ENCODE measurements at regions not wholly inside any gene's neighbourhood (a gene's known extent, or its start where the extent isn't known, plus 50 kb on each side); places are given as distances from the start of the nearest gene placed in this dataset.

GRCh38 chr7:38034062-38034908, 113.8 kb downstream of the EPDR1 start:
- no peaks in the 10 kb centered on the region for H3K36me3 ChIP-seq (ENCODE audit: control insufficient read depth in 3 of 3, insufficient read depth in 3 of 3, low read length in 3 of 3)
- H3K27me3 ChIP-seq (ENCODE audit: control insufficient read depth in 3 of 3, insufficient read depth in 3 of 3, low read length in 3 of 3): no peaks in the 10 kb centered on the region
- no peaks in the 10 kb centered on the region for H3K4me1 ChIP-seq (ENCODE audit: control insufficient read depth in 3 of 3, insufficient read depth in 3 of 3, low read length in 3 of 3)
- H3K9me3 ChIP-seq (ENCODE audit: control insufficient read depth in 3 of 3, low read length in 3 of 3): no peaks in the 10 kb centered on the region
- H3K9ac ChIP-seq (ENCODE audit: low read depth in 1 of 3, low read length in 3 of 3): no peak overlapping the region
- no peak overlapping the region for H3K27ac ChIP-seq (ENCODE audit: low read depth, low read length)
- no peak overlapping the region for H3K4me3 ChIP-seq (ENCODE audit: low read length in 3 of 3)

DNA sequence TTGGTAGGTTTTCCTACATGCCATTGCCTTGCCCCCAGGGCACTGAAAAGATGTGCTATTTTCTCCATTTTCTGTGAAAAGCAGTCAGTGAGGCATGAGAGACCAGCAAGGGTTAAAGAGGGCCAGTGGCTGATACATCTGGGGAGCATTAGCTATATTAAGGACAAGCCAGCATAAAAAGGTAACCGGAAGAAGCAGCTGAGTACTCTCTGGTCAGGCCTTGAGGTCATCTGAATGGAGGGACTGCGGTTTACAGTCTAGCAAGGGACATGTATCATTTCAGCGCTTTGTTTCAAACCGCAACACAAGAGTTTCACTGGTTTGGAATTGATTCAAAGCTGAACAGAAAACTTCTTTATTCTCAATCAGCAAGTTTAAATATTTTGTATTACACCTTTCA, 120.4 kb downstream of the EPDR1 start:
- Histone ChIP-seq H3K36me3 (ENCODE audit: control insufficient read depth in 3 of 3, insufficient read depth in 3 of 3, low read length in 3 of 3) (no peaks in the 10 kb centered on the region), H3K4me3 (ENCODE audit: low read length in 3 of 3) (no peak overlapping the region), H3K9ac (ENCODE audit: low read depth in 1 of 3, low read length in 3 of 3) (no peak overlapping the region), H3K4me1 (ENCODE audit: control insufficient read depth in 3 of 3, insufficient read depth in 3 of 3, low read length in 3 of 3) (no peaks in the 10 kb centered on the region), H3K27me3 (ENCODE audit: control insufficient read depth in 3 of 3, insufficient read depth in 3 of 3, low read length in 3 of 3) (no peaks in the 10 kb centered on the region), H3K9me3 (ENCODE audit: control insufficient read depth in 3 of 3, low read length in 3 of 3) (no peaks in the 10 kb centered on the region), H3K27ac (ENCODE audit: low read depth, low read length) (no peak overlapping the region)

DNA sequence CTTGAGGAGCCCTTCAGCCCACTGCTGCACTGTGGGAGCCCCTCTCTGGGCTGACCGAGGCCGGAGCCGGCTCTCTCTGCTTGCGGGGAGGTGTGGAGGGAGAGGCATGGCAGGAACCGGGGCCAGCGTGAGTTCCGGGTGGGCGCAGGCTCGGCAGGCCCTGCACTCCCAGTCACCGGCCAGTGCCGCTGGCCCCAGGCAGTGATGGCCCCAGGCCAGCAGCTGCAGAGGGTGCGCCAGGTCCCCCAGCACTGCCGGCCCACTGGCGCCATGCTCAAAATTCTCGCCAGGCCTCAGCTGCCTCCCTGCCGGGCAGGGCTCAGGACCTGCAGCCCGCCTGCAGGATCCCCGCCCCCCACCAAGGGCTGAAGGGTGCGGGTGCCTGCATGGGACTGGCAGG, 128.4 kb upstream of the STARD3NL start:
- no peak overlapping the region for H3K9ac ChIP-seq (ENCODE audit: low read depth in 1 of 3, low read length in 3 of 3)
- H3K27me3 ChIP-seq (ENCODE audit: control insufficient read depth in 3 of 3, insufficient read depth in 3 of 3, low read length in 3 of 3): no peaks in the 10 kb centered on the region
- no peak overlapping the region for H3K4me3 ChIP-seq (ENCODE audit: low read length in 3 of 3)
- no peaks in the 10 kb centered on the region for H3K4me1 ChIP-seq (ENCODE audit: control insufficient read depth in 3 of 3, insufficient read depth in 3 of 3, low read length in 3 of 3)
- H3K9me3 ChIP-seq (ENCODE audit: control insufficient read depth in 3 of 3, low read length in 3 of 3): peaks cover 0 to 3% (median 0%) of the 10 kb centered on the region in 3 donors
- no peak overlapping the region for H3K27ac ChIP-seq (ENCODE audit: low read depth, low read length)
- H3K36me3 ChIP-seq (ENCODE audit: control insufficient read depth in 3 of 3, insufficient read depth in 3 of 3, low read length in 3 of 3): no peaks in the 10 kb centered on the region

DNA sequence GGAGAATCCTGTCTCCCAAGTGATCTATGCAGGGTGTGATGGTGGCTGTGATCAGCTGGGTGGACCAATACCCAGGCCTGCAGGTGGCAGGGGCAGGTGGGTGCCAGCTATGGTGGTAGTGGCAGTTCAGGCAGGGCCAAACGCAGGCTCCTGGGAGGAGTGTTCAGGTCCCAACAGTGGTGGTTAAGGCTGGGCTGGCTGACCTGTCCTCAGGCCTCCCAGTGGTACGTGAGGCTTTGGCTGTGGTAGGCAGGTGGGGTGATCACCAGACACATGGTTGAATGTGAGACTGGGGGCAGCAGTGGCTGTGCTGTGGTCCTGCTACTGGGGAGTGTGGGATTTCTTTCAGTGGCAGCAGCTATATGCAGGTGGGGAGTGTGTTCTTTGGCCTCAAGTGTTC, 126.7 kb upstream of the STARD3NL start:
- Histone ChIP-seq H3K9ac (ENCODE audit: low read depth in 1 of 3, low read length in 3 of 3) (no peak overlapping the region), H3K27ac (ENCODE audit: low read depth, low read length) (no peak overlapping the region), H3K36me3 (ENCODE audit: control insufficient read depth in 3 of 3, insufficient read depth in 3 of 3, low read length in 3 of 3) (no peaks in the 10 kb centered on the region), H3K9me3 (ENCODE audit: control insufficient read depth in 3 of 3, low read length in 3 of 3) (peaks cover 0 to 3% (median 0%) of the 10 kb centered on the region in 3 donors), H3K4me3 (ENCODE audit: low read length in 3 of 3) (no peak overlapping the region), H3K4me1 (ENCODE audit: control insufficient read depth in 3 of 3, insufficient read depth in 3 of 3, low read length in 3 of 3) (no peaks in the 10 kb centered on the region), H3K27me3 (ENCODE audit: control insufficient read depth in 3 of 3, insufficient read depth in 3 of 3, low read length in 3 of 3) (no peaks in the 10 kb centered on the region)

GRCh38 chr7:38051786-38052185, 126.3 kb upstream of the STARD3NL start:
- H3K36me3 ChIP-seq (ENCODE audit: control insufficient read depth in 3 of 3, insufficient read depth in 3 of 3, low read length in 3 of 3): no peaks in the 10 kb centered on the region
- H3K27ac ChIP-seq (ENCODE audit: low read depth, low read length): no peak overlapping the region
- H3K4me1 ChIP-seq (ENCODE audit: control insufficient read depth in 3 of 3, insufficient read depth in 3 of 3, low read length in 3 of 3): no peaks in the 10 kb centered on the region
- peaks cover 0 to 3% (median 0%) of the 10 kb centered on the region in 3 donors for H3K9me3 ChIP-seq (ENCODE audit: control insufficient read depth in 3 of 3, low read length in 3 of 3)
- no peaks in the 10 kb centered on the region for H3K27me3 ChIP-seq (ENCODE audit: control insufficient read depth in 3 of 3, insufficient read depth in 3 of 3, low read length in 3 of 3)
- no peak overlapping the region for H3K4me3 ChIP-seq (ENCODE audit: low read length in 3 of 3)
- H3K9ac ChIP-seq (ENCODE audit: low read depth in 1 of 3, low read length in 3 of 3): no peak overlapping the region

GRCh38 chr7:38052786-38053185, 125.3 kb upstream of the STARD3NL start:
- Histone ChIP-seq H3K9ac (ENCODE audit: low read depth in 1 of 3, low read length in 3 of 3) (no peak overlapping the region), H3K27ac (ENCODE audit: low read depth, low read length) (no peak overlapping the region), H3K4me3 (ENCODE audit: low read length in 3 of 3) (no peak overlapping the region), H3K9me3 (ENCODE audit: control insufficient read depth in 3 of 3, low read length in 3 of 3) (peaks cover 0 to 3% (median 0%) of the 10 kb centered on the region in 3 donors), H3K36me3 (ENCODE audit: control insufficient read depth in 3 of 3, insufficient read depth in 3 of 3, low read length in 3 of 3) (no peaks in the 10 kb centered on the region), H3K4me1 (ENCODE audit: control insufficient read depth in 3 of 3, insufficient read depth in 3 of 3, low read length in 3 of 3) (no peaks in the 10 kb centered on the region), H3K27me3 (ENCODE audit: control insufficient read depth in 3 of 3, insufficient read depth in 3 of 3, low read length in 3 of 3) (no peaks in the 10 kb centered on the region)

DNA sequence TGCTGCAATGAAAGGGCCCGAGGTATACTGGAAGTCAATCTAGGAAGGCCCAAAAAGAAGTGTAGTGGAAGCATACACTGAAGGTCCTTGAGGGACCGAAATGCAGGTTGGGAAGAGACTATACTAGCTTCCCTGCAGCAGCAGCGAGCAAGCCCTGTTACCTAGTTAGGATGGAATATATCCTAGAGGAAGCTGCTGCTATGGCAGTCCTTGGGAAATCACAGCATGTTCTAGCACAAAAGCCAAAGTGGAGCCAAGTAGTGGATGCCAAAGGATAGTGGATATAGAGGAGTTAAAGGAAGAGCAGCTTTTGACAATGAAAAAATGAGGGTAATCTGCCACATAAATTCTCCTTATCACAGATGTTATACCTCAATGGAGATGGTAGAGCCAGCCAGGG, 123.8 kb upstream of the STARD3NL start:
- Histone ChIP-seq H3K36me3 (ENCODE audit: control insufficient read depth in 3 of 3, insufficient read depth in 3 of 3, low read length in 3 of 3) (no peaks in the 10 kb centered on the region), H3K4me1 (ENCODE audit: control insufficient read depth in 3 of 3, insufficient read depth in 3 of 3, low read length in 3 of 3) (no peaks in the 10 kb centered on the region), H3K27ac (ENCODE audit: low read depth, low read length) (no peak overlapping the region), H3K9me3 (ENCODE audit: control insufficient read depth in 3 of 3, low read length in 3 of 3) (no peaks in the 10 kb centered on the region), H3K27me3 (ENCODE audit: control insufficient read depth in 3 of 3, insufficient read depth in 3 of 3, low read length in 3 of 3) (no peaks in the 10 kb centered on the region), H3K4me3 (ENCODE audit: low read length in 3 of 3) (no peak overlapping the region), H3K9ac (ENCODE audit: low read depth in 1 of 3, low read length in 3 of 3) (no peak overlapping the region)

DNA sequence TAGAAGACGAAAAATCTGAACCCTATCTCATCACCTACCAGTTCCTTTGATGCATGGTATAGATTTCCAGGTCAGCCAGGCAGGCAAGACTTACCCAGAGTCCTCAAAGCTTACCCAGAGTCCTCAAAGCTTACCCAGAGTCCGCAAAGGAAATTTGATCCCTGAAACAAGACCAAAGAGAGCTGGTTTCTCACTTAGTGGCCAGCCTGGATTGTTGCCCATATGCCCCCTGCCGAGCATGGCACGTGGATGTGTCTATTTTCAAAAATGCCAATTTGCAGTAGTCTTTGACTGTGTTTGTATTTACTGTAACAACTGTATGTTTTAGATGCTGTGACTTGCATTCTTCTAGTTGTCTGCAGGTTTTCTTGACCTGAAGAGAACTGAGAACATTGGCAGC, 120.2 kb upstream of the STARD3NL start:
- Histone ChIP-seq H3K36me3 (ENCODE audit: control insufficient read depth in 3 of 3, insufficient read depth in 3 of 3, low read length in 3 of 3) (no peaks in the 10 kb centered on the region), H3K4me3 (ENCODE audit: low read length in 3 of 3) (no peak overlapping the region), H3K9ac (ENCODE audit: low read depth in 1 of 3, low read length in 3 of 3) (no peak overlapping the region), H3K4me1 (ENCODE audit: control insufficient read depth in 3 of 3, insufficient read depth in 3 of 3, low read length in 3 of 3) (no peaks in the 10 kb centered on the region), H3K27ac (ENCODE audit: low read depth, low read length) (no peak overlapping the region), H3K9me3 (ENCODE audit: control insufficient read depth in 3 of 3, low read length in 3 of 3) (no peaks in the 10 kb centered on the region), H3K27me3 (ENCODE audit: control insufficient read depth in 3 of 3, insufficient read depth in 3 of 3, low read length in 3 of 3) (no peaks in the 10 kb centered on the region)

DNA sequence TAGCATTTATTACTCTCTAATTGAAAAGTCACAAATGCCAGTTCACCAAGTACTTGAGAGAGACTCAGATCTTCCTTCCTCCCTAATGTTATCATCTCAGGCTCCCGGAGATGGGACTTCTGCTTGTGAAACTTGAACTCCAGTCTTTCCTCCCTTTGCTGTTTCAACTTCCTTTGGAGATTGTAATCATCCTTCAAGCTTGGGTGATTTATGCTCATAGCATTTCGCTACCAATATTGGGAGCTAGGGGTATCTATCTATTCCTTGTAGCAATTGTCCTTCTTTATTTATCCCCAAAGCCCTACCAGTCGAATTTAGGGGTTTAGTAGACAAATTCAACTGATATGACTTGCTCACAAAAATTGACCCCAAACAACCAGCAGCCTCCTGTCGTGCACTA, 117.9 kb upstream of the STARD3NL start:
- Histone ChIP-seq H3K4me1 (ENCODE audit: control insufficient read depth in 3 of 3, insufficient read depth in 3 of 3, low read length in 3 of 3) (no peaks in the 10 kb centered on the region), H3K9me3 (ENCODE audit: control insufficient read depth in 3 of 3, low read length in 3 of 3) (no peaks in the 10 kb centered on the region), H3K4me3 (ENCODE audit: low read length in 3 of 3) (no peak overlapping the region), H3K27me3 (ENCODE audit: control insufficient read depth in 3 of 3, insufficient read depth in 3 of 3, low read length in 3 of 3) (no peaks in the 10 kb centered on the region), H3K9ac (ENCODE audit: low read depth in 1 of 3, low read length in 3 of 3) (no peak overlapping the region), H3K27ac (ENCODE audit: low read depth, low read length) (no peak overlapping the region), H3K36me3 (ENCODE audit: control insufficient read depth in 3 of 3, insufficient read depth in 3 of 3, low read length in 3 of 3) (no peaks in the 10 kb centered on the region)

GRCh38 chr7:38060637-38061036, 117.4 kb upstream of the STARD3NL start:
- Histone ChIP-seq H3K9ac (ENCODE audit: low read depth in 1 of 3, low read length in 3 of 3) (no peak overlapping the region), H3K27ac (ENCODE audit: low read depth, low read length) (no peak overlapping the region), H3K4me1 (ENCODE audit: control insufficient read depth in 3 of 3, insufficient read depth in 3 of 3, low read length in 3 of 3) (no peaks in the 10 kb centered on the region), H3K27me3 (ENCODE audit: control insufficient read depth in 3 of 3, insufficient read depth in 3 of 3, low read length in 3 of 3) (no peaks in the 10 kb centered on the region), H3K4me3 (ENCODE audit: low read length in 3 of 3) (no peak overlapping the region), H3K9me3 (ENCODE audit: control insufficient read depth in 3 of 3, low read length in 3 of 3) (no peaks in the 10 kb centered on the region), H3K36me3 (ENCODE audit: control insufficient read depth in 3 of 3, insufficient read depth in 3 of 3, low read length in 3 of 3) (no peaks in the 10 kb centered on the region)
